ENCODE measurements at regions not wholly inside any gene's neighbourhood (a gene's known extent, or its start where the extent isn't known, plus 50 kb on each side); places are given as distances from the start of the nearest gene placed in this dataset.
"Not testable (repeated sequence)": the region's sequence is repeated elsewhere in the genome, so short reads cannot be mapped to it uniquely, and the experiment has no call there.

- DNase-seq: no peak
Observed at GRCh38 chr1:121443001-121443540, 258.3 kb downstream of the SRGAP2C start.

GRCh38 chr1:121444096-121444495 lies 259.3 kb downstream of the SRGAP2C start:
- no peak for DNase-seq

DNA sequence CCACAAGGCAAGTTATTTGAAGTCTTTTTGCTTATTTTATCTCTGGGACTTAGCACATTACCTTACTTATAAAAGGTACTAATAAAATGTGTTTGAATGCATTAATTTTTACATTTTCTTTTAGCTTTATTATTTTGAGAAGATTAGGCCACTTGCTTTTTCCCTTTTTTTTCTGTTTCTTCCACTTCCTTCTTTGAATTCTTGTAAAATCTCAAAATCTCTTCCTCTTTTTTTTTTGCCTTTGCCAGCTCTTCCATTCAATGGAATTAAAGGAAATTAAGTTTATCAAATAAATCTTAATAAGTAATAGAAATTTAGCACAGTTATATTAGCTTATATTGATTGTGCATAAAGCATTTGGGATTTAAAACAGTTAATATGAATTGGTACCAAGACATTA lies 260.9 kb downstream of the SRGAP2C start:
- no peak for DNase-seq

DNA sequence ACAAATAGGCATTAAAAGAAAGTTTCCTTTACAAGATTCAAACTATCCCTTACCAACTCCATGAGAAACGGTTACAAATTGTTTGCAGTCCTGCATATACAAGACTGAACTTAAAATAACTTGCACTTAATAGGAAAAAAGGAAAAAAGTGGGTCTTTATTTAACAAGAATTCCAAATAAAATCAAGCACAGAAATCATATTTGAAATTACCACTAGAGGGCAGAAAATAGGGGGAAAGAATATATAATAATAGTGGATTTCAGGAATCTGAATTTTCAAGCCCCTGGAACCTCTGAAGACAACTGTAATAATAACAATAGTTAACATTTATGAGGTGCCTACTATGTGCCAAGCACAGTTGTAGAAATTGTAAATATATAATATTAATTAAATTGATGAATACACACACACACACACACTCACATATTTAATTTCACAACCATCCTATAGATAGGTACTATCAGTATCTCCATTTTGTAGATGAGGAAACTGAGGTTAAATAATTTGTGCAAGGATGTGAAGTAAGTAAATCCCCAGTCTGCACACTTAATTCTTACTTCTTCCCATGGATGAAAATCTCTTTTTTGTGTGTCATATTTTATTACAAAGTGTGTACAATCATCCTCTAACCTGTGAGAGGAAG lies 262.6 kb downstream of the SRGAP2C start:
- DNase-seq: not testable (repeated sequence)

DNA sequence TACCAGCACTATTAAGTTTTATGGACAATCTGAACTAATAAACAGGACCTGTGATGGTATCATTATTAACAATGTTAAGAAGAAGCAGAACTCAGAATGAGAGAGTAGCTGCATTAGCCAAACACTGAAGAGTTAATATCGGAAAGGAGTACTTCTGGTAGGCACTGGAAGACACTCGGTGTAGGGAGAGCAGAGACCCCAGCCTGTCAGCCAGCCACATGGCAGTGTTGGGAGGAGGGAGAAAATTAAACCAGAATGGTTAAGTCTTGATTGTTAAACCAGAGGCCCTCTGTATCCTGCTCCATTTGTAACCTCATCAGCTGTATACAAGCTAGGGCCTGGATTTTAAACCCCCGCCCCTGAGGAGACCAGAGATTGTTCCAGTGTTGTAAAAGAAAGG lies 263.3 kb downstream of the SRGAP2C start:
- DNase-seq: not testable (repeated sequence)

GRCh38 chr1:121448851-121449250 lies 264.1 kb downstream of the SRGAP2C start:
- DNase-seq: no peak

DNA sequence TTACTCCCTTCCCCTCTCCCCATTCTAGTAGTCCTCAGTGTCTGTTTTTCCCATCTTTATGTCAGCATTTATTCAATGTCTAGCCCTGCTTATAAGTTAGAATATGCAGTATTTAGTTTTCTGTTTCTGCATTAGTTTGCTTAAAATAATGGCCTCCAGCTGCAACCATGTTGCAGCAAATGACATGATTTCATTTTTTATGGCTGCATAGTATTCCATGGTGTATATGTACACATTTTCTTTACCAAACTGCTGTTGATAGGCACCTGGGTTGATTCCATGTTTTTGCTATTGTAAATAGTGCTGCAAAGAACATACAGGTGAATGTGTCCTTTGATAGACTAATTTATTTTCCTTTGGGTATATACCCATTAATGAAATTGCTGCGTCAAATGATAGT lies 267.7 kb downstream of the SRGAP2C start:
- DNase-seq: no peak

GRCh38 chr1:121458291-121459048 lies 273.7 kb downstream of the SRGAP2C start:
- DNase-seq: no peak

DNA sequence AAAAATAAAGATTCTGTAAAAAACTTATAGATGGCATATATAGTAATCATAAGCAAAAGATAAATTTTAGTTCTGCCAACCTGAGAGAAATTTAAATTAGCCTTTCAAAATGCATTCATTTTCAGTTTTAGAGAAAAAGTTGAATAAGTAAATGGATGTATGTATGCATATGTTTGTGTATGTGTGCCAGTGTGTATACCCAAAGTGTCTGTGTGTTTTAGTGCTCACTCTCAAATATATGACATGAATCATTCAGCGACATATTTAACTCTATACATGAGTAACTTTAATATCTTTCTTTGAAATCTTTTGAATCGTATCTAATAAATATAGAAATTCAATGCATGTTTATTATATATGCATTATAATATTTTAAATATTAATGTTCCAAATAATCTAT lies 274.5 kb downstream of the SRGAP2C start:
- DNase-seq: no peak

DNA sequence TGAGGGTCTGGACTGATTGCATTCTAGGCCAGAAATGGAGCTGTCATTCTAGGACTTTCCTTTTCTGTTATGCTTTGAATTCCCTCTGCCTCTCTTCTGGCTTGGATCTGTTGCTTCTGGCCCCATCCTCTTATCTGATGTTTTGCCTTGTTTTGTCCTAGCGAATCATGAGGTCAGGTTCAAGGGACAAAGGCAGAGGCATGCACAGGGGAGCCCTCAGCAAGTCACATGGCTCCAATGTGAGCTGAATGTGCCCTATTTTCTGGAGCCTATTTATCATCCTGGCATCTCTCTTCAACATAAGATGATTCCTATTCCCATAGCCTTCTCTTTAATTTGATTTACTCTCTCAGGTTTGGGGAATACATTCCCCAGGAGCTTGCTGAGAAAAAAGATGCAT lies 284.6 kb downstream of the SRGAP2C start:
- DNase-seq: not testable (repeated sequence)

- DNase-seq: not testable (repeated sequence)
Observed at GRCh38 chr1:121470401-121470800, 285.6 kb downstream of the SRGAP2C start.

- no peak for DNase-seq
Observed at GRCh38 chr1:121471523-121471922, 286.7 kb downstream of the SRGAP2C start.

- no peak for DNase-seq
Observed at GRCh38 chr1:121472017-121472416, 287.2 kb downstream of the SRGAP2C start.

DNA sequence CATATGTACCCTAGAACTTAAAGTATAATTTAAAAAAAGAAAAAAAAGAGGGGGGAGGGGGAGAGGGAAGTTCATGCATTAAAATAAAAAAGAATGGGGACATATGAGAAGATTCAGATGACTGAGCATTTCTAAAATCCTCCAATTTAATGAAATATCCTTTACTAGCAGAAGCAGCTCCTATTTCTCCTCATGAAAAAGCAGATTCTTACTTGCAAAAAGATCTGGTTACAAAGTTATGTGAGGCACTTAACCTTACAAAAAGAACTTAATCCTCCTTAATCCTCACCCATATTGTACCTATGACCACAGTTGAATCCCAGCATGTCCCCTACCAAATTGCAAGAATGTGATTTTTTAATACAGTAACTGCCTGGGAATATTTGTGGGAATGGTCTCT lies 298.5 kb downstream of the SRGAP2C start:
- no peak for DNase-seq

DNA sequence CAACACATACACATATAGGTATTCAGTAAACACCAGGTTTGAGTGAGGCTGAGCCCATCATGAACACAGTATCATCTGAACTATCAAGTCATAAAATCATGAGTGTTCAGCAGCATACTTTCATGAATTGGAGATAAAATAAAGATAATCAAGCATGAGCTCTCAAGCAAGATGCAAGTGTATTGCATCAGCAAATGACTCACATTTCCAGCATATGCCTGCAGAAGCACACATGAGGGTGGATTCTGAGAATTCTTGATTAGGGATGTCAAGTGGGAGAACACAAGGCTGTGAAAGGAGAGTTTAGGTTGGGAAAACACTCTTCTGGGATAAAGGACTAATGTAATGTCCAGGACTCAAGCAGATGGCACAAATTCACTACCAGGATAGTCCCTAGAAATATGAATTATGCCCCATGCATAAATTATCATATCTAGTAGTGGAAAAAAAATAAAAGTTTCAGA lies 299.2 kb downstream of the SRGAP2C start:
- no peak for DNase-seq

GRCh38 chr1:121494796-121495195 lies 310.0 kb downstream of the SRGAP2C start:
- DNase-seq: not testable (repeated sequence)

DNA sequence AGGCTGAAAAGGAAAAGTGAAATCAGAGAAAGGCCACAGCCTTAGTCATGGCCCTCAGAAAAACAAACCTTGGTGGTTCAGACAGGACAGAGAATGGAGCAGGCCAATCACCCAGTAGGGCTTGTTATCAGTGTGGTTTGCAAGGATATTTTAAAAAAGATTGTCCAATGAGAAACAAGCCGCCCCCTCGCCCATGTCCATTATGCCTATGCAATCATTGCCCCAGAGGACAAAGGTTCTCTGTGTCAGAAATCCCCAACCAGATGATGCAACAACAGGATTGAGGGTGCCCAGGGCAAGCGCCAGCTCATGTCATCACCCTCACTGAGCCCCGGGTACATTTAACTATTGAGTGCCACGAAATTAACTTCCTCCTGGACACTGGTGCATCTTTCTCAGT lies 326.7 kb downstream of the SRGAP2C start:
- not testable (repeated sequence) for DNase-seq

GRCh38 chr1:121511876-121512275 lies 327.1 kb downstream of the SRGAP2C start:
- DNase-seq: not testable (repeated sequence)

- no peak for DNase-seq
Observed at GRCh38 chr1:121515235-121515634, 330.5 kb downstream of the SRGAP2C start.

GRCh38 chr1:121516234-121516967 lies 331.6 kb downstream of the SRGAP2C start:
- no peak for DNase-seq

DNA sequence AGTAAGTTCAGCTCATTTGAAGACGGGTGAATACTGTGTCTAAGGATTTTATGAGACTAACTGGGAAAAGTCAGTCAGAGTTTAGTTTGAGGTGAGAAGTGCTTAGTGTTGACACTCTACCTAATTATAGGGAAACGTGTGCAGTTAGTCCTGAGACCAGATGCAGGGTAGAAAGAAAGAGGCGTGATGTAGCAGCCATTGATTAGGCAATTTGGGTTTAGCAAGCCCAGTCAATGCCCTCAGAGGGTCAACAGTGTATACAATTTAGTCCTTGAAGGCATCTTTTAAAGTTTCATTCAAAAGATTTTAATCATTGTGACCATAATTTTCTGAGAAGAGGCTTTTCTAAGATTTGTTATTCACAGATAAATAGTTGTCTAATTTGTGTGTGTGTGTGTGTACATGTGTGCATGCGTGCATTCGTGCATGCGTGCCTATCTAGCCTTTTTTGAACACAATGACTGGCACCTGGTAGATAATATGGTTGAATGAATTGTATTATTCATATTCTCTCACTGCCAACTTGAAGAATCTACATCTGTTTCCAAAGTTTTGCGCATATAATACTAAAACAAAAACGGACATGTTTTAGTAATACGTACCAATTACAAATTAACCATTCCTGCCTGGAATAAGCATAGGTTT lies 332.9 kb downstream of the SRGAP2C start:
- no peak for DNase-seq

GRCh38 chr1:121518726-121519041 lies 333.9 kb downstream of the SRGAP2C start:
- DNase-seq: no peak
